ENCODE measurements at regions not wholly inside any gene's neighbourhood (a gene's known extent, or its start where the extent isn't known, plus 50 kb on each side); places are given as distances from the start of the nearest gene placed in this dataset.

GRCh38 chr2:35410431-35411061 is 945.0 kb upstream of the CRIM1 start:
- TF ChIP-seq CTCF (IDR thresholded peaks at IDR 0.05; ENCODE audit: low read depth, low read length) (peak; percentile 98), POLR2A (IDR thresholded peaks at IDR 0.05; ENCODE audit: extremely low read depth, insufficient read length) (no peak), MAX (IDR thresholded peaks at IDR 0.05; ENCODE audit: low read depth, low read length) (no peak)
